AG20443 (cell line): ENCODE measurements at regions not wholly inside any gene's neighbourhood (a gene's known extent, or its start where the extent isn't known, plus 50 kb on each side); places are given as distances from the start of the nearest gene placed in this dataset.

ENCODE experiments used
- DNase-seq: peaks from one replicate; pipeline ENCODE4 v3.0.0; 2012; ENCODE audit warnings: low spot score, mixed read lengths

DNA sequence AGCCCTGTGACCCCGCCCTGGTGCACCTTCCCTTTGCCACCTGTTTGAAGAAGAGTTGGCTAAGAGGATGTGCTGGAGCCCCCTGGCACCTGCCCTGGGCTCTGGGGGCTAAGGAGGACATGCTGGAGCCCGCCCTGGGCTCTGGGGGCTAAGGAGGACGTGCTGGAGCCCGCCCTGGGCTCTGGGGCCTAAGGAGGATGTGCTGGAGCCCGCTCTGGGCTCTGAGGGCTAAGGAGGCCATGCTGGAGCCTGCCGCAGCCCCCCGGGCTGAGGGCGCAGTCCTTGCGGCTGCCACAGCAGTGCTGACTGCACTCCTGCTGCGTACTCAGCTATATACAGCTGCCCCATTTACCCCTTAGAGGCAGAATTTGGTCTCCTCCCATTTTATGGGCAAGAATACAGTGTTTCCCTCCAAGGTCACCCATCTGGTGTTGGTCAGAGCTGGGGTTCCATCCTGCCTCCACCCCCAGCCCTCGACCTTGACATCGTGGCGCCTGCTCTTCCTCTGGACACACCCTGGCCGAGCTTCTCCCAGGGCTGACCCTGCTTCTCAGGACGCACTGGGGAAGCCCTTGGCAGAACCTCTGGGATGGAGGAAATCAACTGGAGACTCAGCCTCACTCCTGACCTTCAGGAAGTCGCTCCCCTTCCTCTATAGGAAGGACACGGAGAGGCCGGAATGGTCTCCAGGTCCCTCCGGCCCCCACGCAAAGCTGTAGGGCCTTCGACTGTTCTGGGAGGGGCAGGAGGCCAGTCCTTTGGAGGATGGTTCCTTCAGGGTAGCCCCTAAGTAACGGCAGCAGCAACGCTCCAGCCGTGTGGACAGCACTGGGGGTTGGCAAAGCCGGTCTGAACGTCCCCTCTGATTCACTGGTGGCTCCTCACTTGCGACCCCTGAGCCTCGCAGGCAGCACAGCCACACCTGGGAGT is 65.0 kb upstream of the HPCAL1 start:
- no peak for DNase-seq

DNA sequence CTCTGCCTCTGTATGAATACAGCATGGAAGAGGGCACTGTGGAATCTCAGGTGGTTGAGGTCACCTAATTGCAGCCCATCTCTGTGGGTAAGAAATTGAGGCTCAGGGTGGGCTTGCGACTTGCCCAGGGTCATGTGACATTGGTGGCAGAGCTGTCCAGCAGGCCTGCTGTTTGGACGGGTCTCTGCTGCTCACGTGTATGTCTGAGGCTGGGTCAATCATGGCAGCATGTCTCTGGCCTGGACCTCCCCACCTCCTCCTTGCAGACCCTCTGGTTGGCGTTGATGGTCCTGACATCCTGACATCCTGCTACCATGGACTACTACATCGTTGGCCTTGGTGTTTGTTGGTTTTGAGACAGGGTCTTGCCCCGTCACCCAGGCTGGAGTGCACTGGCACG is 64.3 kb upstream of the HPCAL1 start:
- DNase-seq, result no peak

GRCh38 chr2:10238991-10239485 is 63.7 kb upstream of the HPCAL1 start:
- DNase-seq, result no peak

- DNase-seq, result no peak
These were observed 63.1 kb upstream of the HPCAL1 start for GRCh38 chr2:10239561-10239967.

- DNase-seq, result no peak
These were observed 62.5 kb upstream of the HPCAL1 start for GRCh38 chr2:10240161-10240681.

DNA sequence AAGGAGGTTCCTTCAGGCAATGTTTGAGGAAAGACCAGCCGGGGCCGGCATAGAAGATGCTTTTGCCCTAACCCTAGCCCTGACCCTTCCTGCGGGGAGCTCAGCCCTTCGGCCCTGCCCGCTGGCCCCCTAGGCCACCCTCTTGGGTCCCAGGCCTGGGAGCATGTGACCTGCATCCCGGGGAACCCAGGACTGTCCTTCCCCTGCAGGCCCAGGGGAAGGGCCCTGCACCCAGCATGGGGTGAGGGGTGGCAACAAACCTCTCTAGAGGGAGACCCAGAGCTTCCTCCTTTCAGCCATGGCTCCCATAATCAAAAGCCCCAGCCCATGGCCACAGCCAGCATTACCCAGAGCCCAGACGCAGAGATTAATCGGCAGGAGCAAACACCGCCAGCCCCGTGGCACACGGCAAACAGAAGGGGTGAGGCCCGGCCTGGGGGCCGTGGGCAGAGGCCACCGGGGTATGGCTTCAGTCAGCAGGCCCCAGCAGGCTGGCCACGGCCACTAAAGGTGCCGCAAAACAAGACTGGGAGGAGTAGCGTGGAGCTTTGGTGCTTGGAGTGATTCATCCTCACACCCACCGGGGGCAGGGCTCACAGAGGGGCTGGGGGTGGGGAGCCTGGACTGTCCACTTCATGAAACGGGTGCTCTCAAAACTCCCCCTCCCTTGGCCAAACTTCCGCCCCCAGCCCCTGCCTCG is 61.6 kb upstream of the HPCAL1 start:
- no peak for DNase-seq

DNA sequence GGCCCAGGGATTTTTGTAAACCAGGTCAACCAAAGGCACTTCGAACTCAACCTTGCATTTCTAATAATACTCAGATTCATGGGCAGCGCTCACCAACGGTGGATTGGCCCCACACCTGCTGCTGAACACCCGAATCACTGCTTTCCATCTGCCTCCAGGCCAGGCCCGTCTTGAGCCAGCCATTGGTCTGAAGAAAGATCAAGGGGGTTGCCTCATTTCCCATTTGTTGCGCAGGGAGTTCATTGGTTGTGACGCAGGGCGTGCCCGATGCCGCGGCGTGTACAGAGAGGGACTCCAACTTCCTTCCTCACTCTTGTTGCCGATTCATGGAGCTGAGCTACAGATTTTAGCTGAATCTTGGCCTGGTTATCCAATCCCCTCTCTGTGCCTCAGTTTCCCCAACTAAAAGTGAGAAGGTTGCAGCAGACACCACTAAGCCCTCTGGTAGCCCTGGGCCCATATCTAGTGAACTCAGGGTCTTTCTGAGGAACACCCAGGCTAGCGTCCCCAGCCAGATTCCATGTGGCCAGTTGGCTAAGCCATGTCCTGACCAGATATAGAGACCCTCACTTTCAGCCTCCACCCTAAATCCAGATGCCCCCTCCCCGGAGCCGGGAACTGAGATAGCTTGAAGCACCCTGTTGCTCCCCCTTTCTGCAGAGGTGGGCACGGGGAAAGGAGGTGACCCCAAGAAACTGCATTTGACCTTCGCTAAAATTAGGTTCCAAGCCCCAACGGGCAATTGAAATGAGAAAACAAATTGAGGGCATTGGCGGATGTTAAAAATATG is 60.9 kb upstream of the HPCAL1 start:
- DNase-seq, result no peak

DNA sequence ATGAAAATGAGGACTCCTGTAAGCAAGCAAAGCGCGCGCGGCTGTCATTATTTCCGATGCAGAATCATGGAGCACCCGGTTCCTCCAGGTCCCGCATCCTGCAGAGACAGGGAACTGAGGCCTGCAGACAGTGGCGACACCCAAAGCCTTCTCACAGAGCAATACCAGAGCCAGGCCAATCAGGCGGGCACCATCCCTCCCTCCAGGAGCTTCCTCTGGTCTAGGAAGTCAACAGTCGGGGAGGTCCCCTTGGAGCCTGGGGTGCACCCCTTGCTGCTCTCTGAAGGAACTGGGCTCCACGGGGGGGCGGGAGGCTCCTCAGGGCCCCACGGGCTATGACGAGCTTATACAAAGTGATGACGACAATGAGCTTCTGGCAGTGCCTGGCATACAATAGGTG is 60.3 kb upstream of the HPCAL1 start:
- no peak for DNase-seq

DNA sequence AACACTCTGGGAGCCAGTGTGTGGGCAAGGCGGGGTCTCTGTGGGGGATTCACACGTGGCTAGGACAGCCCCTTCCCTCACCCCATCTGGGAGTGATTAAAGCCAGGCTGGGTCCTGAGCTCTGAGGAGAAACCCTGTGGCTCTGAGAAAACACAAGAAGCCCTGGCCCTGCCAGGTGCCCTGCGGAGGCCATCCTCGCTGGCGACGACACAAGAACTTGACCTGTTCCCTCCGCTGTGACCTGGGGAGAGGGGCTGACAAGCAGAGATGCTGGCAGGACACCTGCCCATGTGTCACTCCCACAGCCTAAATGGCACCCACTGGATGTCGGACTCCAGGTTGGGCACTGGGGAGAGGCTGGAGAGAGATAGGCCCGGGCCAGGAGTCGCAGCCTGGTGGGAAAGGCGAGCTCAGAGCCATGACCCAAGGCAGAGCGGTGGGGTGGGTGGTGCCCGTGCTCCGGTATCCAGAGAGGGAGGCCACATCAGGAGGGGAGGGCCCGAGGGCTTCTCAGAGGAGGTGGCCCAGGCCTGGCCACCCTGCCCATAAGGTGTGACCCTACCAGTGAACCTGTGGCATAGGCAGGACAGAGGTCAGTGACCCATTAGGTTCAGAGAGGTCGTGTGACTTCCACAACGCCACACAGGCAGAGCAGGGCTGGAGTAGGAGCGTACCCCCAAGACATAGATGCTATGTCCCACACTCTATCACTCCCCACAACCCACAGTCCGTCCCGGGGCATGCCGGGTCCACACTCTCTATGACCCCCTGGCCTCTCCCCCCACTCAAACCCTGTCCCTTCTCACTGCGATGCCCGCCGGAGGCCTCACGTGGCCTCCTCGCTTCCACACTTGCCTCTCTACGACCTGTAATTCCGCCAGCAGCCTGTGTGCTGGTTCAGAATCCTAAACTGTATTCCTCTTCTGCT is 59.4 kb upstream of the HPCAL1 start:
- no peak for DNase-seq

DNA sequence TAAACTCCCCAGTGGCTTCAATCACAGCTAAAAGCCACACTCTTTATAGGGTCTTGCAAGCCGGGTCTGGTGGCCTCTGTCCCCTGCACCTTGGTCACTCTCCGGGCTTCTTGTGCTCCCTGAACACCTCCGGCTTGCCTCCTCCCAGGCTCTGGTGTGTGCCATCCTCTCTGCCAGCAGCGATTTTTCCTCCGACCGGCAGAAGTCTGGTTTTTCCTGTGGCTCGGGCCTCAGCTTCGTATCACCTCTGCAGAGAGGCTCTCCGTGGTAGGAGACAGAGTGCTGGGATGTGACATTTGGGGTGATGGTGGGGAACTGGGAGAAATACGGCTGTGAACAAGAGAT is 58.8 kb upstream of the HPCAL1 start:
- no peak for DNase-seq

- DNase-seq, result no peak
These were observed 57.7 kb upstream of the HPCAL1 start for GRCh38 chr2:10245021-10245420.

DNA sequence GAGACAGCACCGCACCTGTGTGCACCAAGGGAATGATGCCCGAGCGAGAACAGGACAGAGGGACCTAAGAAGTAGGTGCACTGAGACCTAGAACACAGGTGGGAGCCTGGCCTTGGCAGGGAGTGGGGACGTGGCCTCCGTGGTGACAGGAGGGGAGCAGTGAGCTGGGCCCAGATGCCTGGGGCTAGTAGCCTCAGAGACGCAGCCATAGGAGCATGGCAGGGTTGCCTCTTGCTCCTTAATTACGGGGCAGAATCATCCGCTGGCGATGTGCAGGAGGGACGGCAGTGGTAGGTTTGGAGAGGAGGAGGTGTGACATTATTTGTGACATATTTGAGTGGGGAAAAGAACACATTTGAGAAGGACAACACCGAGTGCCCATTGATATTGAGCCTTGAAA is 57.0 kb upstream of the HPCAL1 start:
- no peak for DNase-seq

DNA sequence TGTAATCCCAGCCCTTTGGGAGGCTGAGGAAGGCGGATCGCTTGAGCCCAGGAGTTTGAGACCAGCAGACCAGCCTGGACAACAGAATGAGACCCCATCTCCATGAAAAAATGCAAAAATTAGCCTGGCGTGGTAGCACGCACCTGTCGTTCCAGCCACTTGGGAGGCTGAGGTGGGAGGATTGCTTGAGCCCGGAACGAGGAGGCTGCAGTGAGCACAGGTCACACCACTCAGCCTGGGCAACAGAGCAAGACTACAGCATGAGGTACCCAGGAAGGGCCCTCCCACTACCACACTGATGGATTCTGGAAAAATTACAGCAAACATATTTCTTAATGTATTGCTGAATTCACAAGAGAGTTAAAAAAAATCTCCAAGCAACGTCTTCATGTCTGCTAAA is 56.3 kb upstream of the HPCAL1 start:
- no peak for DNase-seq

GRCh38 chr2:10246831-10247230 is 55.9 kb upstream of the HPCAL1 start:
- DNase-seq, result no peak

- DNase-seq, result no peak
These were observed 52.9 kb upstream of the HPCAL1 start for GRCh38 chr2:10249798-10250197.

- no peak for DNase-seq
These were observed 50.5 kb upstream of the HPCAL1 start for GRCh38 chr2:10252224-10252623.

DNA sequence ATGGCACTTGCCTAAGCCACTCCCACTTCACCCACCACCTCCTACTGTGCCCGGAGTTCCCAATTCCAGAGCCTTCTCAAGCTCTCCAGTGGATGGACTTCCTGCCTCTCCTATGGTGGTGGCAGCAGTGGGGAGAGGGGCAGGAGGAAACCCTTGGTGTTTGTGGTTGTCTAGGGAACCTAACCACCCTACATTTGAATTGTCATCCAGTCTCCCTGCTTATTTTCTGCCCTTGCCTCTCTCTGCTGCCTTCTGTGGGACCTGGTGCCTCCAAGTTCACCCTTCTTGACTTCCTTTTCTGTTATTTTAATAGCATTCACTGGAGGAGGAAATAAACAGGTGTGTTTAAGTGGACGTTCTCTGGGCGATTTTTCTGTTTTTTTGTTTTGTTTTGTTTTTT is 50.0 kb upstream of the HPCAL1 start:
- DNase-seq, result no peak
